ENCODE measurements at regions not wholly inside any gene's neighbourhood (a gene's known extent, or its start where the extent isn't known, plus 50 kb on each side); places are given as distances from the start of the nearest gene placed in this dataset.
A peak's percentile ranks its signal among the peaks of the same experiment; 100 is the strongest.

- no peak for DNase-seq (ENCODE audit: low read depth, low spot score)
Measured at GRCh38 chr15:70491641-70492040, 271.7 kb downstream of the UACA start.

GRCh38 chr15:70491201-70491621, 272.1 kb downstream of the UACA start:
- no peak for DNase-seq (ENCODE audit: low read depth, low spot score)

DNA sequence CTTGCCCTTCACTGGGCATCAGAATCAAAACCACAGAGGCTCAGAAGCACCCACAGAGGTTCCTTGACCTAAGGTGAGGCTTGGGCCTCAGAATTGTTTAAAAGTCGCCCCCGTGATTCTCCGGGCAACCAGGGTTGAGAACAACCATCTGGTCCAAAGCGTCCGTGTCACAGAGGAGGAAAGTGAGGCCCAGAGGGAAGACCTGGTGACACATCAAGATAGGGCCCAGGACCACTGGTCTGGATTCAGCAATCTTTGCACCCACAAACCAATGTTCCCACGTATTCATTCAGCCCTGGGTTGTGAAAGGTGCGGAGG, 272.6 kb downstream of the UACA start:
- no peak for DNase-seq (ENCODE audit: low read depth, low spot score)

DNA sequence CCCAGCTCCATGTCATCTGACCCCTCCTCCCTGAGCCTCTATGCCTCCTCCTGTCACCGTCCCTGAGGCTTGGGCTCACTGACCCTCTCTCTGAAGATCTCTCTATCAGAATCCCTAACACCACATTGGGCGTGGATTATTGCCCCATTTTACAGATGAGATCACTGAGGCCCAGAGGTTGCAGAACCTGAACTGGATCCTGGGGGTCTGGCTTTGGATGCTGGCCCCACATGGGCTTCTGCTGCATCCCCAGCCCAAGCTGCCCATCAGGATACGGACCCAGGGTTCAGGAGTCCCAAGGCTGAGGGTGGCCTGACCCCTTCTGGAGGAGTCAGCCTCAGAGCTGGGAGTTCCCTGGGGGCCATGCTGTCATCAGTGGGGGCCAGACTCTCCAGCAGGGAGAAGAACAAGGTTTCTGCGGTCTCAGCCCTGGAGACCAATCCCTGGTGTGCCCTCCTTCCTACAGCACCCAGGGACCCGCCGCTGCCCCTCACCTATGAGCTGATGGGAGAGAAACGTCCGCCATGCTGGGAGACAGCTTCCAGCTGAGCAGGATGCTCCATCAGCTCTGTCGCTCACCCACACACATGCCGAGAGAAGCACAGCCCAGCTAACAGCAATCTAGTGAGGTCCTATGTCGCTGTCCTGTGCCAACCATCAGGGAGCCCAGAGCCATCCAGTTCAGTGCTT, 273.1 kb downstream of the UACA start:
- DNase-seq (ENCODE audit: low read depth, low spot score): no peak

- DNase-seq (ENCODE audit: low read depth, low spot score): no peak
Measured at GRCh38 chr15:70488941-70489848, 274.2 kb downstream of the UACA start.

- DNase-seq (ENCODE audit: low read depth, low spot score): peak; percentile 84
Measured at GRCh38 chr15:70488002-70488605, 275.3 kb downstream of the UACA start.

- DNase-seq (ENCODE audit: low read depth, low spot score): no peak
Measured at GRCh38 chr15:70487387-70487740, 276.0 kb downstream of the UACA start.

- peak; percentile 79 for DNase-seq (ENCODE audit: low read depth, low spot score)
Measured at GRCh38 chr15:70486451-70487386, 276.6 kb downstream of the UACA start.

DNA sequence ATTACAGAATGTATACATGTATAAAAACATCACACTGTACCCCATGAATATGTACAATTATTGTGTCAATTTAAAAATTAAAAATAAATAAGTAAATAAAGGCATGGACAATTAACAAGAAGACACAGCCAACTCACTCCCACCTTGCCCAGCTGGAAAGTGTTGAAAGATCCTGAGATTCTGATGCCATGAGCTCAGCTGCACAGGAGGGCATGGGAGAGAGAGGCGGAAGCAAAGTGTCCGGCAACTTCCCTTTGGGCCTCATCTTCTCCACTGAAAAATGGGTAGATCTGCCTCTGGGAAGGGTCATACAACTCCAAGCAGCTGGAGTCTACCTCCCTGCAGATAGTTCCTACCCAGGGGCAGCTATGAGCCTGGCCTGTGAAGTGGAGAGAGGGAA, 277.3 kb downstream of the UACA start:
- no peak for DNase-seq (ENCODE audit: low read depth, low spot score)

DNA sequence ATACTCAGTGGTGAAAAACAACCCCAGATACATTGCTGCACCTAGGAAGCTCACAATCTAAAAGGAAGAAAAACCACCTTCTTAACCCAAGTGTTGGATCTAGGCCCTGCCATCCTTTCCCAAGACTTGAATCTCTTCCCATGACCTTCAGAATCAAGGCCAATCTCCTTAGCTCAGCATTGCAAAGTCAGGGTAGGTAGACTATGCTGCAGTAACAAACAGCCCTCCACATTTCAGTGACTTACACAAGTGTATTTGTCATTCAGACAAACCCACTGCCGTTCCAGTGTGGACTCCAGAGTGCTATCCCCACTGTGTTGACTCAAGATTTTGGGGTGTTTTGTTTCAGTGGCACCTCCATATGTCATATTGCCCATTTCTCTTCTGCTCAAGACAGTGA, 278.4 kb downstream of the UACA start:
- no peak for DNase-seq (ENCODE audit: low read depth, low spot score)

DNA sequence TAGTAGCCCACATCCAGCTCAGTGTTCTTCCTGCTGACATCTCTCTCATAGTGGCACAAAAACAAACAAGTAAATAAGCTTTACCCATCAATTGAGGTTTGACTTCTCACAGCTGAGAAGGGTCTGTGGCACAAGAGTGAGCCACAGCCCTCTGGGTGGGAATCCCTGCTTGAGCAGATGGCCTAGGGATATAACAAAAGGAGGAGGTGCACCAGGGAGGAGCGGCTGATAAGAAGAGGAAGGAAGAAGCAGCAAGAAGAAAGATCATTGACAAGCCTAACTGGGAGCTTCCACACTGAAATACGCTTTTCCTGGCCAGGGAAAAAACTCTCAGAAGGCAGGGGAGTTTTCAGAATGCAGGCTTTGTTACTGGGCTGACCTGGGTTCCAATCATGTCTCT, 279.8 kb downstream of the UACA start:
- no peak for DNase-seq (ENCODE audit: low read depth, low spot score)

GRCh38 chr15:70480196-70480856, 283.0 kb downstream of the UACA start:
- no peak for DNase-seq (ENCODE audit: low read depth, low spot score)

DNA sequence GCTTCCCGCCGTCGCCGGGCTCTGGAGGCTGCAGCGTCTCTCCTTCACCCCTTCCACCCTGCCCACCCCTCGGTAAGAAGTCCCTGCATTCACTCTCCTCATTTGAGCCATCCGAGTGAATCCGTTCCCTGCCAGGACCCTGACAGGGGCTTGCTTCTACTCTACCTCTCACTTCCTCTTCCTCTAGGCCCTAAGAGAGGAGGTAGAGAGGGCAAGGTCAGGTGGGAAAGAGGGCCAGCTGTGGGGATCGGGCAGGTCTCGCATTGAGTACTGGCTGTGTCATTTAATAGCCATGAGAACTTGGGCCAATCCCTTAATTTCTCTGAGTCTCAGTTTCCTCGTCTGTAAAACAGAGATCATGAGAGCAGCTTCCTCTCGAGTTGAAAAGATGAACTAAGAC, 283.6 kb downstream of the UACA start:
- DNase-seq (ENCODE audit: low read depth, low spot score): no peak

- no peak for DNase-seq (ENCODE audit: low read depth, low spot score)
Measured at GRCh38 chr15:70479056-70479455, 284.3 kb downstream of the UACA start.

GRCh38 chr15:70478251-70478990, 284.9 kb downstream of the UACA start:
- no peak for DNase-seq (ENCODE audit: low read depth, low spot score)

DNA sequence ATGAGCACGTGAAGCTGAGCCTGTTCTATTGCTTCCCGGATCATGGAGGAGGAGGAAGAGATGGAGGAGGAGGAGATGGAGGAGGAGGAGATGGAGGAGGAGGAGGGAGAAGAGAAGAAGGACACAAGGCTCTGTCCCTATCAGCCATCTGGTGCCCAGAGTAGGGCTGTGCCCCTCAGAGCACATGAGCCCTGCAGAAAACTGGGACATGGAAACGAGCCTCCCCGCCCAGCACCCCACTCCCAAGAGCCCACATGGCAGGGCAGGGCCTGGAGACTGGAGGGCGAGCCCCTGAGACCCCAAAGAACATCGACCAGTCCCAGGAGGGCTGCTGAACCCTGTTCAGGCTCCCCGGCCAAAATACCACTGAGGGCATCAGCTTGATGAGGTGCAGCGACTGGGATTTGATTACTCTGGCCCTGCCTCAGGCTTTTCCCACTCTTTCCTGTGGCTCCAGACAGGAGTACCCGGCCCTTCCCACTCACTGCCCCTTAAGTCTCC, 285.6 kb downstream of the UACA start:
- no peak for DNase-seq (ENCODE audit: low read depth, low spot score)

GRCh38 chr15:70476441-70476840, 286.9 kb downstream of the UACA start:
- DNase-seq (ENCODE audit: low read depth, low spot score): no peak

- peak; percentile 59 for DNase-seq (ENCODE audit: low read depth, low spot score)
Measured at GRCh38 chr15:70475921-70476320, 287.4 kb downstream of the UACA start.

DNA sequence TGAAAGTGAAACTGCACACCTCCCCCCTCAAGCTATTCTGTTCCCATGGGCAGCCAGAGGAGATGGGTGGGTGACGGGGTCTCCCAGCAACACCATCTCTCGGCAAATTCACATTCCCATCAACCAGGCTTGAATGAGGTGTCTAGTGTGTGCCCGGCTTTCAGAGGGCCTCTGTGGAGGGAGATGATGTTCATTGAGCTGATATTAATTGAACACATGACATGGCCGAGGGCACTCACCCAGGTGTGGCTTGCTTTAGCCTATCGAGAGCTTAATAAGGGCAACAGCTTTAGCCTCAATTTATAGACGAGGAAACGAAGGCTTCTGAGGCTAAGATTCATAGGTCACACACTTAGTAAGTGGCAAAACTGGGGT, 288.0 kb downstream of the UACA start:
- DNase-seq (ENCODE audit: low read depth, low spot score): no peak

Data from astrocyte of the hippocampus (primary cell).